HG03175 (cell line): ENCODE measurements at regions not wholly inside any gene's neighbourhood (a gene's known extent, or its start where the extent isn't known, plus 50 kb on each side); places are given as distances from the start of the nearest gene placed in this dataset.
"Not testable (repeated sequence)": the region's sequence is repeated elsewhere in the genome, so short reads cannot be mapped to it uniquely, and the experiment has no call there.

Source experiments
- ATAC-seq: cut with Tn5 transposase; IDR thresholded peaks from one replicate; pipeline ENCODE4 v1.9.1; 2021; ENCODE audit warnings: mild to moderate bottlenecking, moderate library complexity; ENCODE audit not compliant: unreplicated experiment

DNA sequence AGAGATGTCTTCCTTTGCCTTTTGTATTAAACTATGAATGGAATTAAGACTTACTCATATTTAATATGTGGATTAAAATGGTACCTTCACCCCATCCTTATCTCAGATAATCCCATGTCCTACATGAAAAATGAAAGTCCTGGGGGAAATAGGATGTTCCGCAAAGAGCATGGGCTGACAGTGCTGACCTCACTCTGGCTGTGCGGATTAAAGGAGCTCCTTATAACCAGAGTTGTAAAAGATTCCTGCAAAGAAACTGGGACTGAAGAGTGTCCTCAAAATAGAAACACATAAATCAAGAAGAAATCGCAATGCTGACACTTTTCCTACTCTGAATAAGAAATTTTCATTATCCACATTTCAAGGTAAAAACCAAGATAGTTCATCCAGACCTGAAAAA, 384.5 kb downstream of the LIG4 start:
- ATAC-seq: no peak

DNA sequence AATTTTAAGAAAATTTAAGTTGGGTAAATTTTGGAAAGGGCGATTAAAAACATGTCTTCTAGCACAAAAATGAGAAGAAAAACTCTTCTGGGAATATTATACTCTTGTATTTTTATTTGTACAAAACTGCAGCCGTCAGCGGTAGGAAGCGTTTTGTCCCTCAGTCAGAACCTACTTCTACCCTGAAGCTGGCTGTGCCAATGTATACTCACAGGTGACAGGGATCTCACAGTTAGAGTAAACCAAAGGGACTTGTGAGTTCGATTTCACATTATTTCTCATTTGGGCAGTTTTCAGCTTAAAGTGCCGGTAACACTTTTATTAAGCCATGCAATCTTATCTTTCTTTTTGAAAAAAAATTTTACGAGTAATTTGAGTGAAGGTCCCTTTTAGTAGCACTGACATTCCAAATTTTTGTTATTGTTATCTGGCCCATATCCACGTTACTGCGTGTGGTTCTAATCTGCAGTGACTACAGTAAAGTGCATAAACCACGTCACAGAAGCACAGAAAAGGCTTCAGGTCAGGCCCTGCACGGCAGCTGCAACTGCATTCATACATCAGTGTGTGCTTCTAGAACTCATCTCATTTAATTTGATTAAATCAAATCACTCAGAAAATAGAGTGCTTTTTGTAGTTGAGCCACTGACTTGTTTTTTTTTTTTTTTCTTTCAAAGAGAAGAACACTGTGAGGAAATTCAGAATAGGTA, 387.3 kb downstream of the LIG4 start:
- ATAC-seq: no peak

DNA sequence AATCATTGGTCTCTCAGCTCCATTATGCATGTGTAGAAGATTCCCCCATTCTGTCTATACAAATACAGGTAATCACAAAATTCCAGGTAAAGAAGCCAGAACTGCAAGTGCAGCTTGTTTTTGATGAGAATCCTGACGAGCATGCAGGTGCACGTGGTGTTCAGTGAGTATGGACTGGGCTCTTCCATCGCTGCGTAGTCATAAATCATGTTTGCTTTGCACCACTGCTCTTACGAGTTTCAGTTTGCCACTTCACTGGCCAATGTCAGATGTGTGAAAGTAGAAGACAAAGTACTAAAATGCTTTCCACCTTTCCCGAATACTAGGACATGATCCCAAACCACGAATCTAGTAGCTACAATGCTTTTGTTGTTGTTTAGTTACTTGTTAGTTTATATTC, 390.7 kb downstream of the LIG4 start:
- ATAC-seq: no peak

DNA sequence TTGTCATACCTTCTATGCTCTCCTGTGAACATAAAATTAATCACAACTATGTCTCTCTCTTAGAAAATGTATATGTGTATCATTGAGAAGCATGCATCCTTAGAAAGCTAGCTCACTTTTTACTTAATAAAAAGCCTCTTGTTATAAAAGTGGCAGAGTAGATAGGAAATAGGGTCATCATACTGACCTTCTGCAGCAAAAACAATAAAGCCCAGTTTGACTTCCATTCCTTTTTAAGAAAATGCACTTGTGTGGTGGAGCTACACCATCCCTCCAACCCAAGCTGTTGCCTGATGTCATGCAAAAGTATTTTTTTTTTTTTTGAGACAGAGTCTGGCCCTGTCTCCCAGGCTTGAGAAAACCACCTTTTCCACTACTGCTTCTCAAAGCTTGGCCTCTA, 393.3 kb downstream of the LIG4 start:
- ATAC-seq: no peak

DNA sequence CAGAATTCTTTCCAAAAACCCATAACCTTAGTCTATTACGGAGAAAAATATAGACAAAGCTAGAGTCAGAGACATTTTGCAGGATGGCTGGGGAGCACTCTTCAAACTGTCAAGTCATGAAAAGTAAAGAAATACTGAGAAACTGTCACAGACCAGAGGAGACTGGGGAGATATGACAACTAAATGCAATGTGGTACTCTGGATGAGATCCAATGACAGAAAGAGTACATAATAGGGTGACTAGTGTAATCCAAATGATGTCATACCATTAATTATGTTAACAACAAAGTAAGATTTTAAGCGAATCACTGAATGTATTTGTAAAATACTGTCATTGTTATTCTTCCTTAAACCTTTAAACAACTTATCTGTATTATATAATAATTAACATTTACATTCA, 393.8 kb downstream of the LIG4 start:
- ATAC-seq: no peak

DNA sequence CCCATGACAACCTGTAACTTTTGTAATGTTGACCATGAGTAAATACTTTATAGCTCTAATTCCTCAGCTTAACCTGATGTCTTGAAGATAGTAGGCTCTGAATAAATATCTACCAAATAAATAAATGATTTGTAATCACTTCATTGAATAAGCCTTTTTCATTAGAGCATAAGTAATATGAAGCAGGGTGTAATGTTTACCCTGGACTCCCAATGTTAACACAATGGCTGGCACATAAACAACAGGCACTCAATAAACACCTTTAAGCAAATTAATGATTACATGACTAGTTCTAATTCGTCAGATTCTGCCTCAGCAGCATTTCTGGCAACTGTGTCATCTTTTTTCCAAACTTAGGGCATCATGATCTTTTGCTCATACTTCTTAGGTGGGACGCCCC, 396.3 kb downstream of the LIG4 start:
- no peak for ATAC-seq

DNA sequence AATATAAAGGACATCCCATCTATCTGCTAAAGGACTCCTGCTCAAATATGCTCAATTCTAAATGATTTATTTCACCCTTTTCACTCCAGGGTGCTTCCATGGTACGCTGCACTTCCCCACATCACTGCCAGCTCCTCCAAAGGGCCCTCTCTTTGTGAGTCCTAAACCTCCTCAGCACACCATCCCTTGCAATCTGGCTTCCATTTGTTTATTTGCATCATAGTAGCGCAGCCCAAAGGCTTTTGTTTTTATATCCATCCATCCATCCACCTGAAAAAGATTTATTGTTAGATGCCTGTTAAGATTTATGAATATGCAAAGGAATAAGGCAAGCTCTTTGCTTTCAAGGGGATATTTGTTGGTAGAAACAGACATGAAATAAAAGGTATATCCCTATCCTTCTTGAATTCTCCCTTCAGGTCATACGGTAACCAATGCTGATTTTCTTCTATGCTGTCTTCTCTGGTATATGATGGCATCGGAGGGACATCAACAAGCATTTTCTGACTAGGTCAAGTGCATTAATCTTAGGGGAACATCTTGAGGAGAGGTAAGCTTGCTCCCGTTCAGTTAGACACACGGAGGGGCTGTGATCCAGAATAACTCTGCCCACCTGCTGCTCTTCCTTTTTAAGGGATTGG, 397.6 kb downstream of the LIG4 start:
- ATAC-seq: no peak

DNA sequence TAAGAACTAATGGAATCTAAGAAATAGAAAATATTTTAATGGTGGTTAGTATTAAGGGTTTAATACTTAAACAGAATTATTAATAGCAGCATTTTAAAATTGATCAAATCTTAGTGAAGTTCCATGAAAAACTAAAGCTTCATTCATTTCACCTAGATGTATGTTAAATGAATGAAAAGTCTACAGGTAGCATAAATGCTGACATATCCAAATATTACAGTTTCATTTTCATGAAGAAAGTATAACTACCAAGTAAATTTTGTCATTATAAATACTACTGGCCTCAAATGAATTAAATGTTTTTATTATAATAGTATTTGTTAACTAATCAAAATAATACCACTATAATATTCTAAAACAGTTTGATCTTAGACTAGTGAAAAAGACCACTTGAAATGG, 403.3 kb downstream of the LIG4 start:
- no peak for ATAC-seq

DNA sequence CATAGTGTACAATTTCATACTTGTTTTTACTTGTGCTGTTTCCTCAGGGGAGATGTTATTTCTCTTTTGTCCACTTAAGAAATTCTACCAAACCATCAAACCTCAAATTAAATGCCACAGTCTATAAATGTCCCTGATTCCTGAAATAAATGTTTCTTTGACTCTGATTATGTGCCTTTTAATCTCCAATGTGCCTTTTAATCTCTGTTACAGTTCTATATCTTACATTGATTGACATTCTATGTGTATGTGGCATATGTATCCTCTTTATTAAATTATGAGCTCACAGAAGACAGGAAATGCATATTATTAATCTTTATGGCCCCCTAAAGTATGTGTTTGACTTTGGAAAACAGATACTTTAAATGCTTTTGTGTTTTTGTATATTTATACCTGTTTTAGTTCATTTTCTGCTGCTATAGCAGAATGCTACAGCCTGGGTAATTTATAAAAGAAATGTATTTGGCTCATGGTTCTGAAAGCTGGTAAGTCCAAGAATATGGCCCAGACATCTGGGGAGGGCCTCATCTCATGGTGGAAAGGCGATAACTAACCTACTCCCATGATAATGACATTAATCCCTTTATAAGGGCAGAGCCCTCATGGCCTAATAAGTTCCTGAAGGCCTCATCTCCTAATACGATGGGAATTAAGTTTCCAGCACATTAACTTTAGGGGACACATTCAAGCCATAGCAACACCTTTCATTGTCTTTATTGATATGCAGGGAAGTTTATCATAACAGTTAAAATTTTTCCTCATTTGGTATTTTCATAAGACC, 403.9 kb downstream of the LIG4 start:
- ATAC-seq: no peak

DNA sequence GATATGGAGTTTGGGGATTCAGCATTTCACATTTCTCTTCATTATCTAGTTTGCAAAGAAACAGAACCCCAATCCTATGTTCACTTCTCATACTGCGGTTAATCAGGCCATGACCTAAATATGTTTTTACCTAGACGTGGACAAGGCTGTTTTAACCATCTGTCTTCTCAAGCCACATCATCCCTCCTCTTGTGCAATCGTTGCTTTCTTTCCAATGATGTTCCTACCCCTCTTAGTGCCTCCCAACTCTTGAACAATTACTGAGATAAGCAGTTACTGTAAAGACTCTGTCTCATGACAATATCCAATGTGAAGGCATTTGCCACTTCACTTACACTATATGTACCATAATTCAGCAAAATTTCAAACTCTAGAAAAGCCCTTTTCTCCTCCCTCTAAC, 406.2 kb downstream of the LIG4 start:
- no peak for ATAC-seq

DNA sequence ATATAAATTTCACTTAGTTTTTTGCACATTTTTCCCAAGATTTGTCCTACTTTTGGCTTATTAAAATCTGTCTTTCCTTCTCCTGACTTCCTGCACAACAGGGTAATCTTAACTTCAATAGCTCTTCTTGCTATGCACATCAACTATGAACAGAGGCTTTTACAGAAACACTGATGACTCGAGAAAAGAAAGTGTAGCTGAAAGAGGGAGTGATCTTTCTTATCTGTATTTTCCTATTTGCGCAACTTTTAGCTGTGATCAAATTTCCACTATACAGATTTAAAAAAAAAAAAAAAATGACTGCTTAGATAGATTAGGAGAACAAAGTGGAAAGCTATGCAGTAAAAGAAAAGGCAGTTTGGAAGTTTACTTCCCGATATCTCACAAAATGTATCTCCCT, 406.9 kb downstream of the LIG4 start:
- ATAC-seq: no peak

DNA sequence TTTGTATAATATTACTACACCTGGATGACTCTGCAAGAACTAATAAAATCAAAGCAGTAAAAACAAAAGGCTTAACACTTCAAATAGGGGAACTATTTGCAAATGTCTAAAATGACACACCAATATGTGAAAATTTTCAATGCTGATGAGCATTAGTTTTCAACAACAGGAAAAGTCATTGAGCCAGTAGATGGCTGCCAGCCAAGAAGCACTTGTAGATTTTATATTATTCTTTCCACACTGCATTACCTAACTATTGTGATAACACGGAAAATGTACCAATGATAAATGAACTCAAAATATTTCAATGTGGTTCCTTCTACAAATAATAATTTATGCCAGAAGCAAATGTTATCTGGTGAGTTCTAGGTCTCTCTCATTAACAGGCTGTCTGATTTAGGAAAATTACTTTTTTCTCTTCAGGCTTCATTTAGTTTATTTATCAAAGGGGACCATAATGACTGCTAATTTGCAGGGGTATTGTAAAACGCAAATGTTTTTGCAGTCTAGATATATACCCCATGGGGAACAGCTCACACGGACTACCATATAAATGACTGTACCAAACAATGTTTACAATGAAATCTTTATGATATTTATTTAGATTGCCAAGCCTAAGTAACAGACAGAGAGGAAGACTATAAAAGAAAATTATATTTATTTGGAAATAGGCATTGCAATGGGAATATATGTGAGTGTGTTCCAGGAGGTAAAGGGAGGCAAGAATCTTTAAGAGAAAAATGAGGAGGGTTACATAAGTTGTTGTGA, 407.8 kb downstream of the LIG4 start:
- ATAC-seq: no peak

DNA sequence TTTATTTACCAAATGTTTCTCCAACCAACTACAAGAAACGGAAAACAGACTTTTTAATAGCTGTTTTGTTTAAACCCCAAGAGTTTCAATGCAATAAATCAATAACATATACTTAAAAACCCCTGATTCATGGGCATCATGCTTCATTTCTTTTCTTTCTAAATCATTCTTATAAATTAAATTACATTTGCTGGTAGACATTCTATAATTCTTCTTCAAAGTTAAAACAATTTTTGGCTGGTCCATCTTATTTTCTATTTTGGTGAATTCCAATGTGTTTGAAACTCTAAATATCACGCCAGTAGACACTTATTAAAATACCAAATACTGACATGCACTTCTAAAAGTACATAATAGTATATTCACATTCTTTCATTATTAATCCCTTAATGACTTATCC, 408.6 kb downstream of the LIG4 start:
- no peak for ATAC-seq

DNA sequence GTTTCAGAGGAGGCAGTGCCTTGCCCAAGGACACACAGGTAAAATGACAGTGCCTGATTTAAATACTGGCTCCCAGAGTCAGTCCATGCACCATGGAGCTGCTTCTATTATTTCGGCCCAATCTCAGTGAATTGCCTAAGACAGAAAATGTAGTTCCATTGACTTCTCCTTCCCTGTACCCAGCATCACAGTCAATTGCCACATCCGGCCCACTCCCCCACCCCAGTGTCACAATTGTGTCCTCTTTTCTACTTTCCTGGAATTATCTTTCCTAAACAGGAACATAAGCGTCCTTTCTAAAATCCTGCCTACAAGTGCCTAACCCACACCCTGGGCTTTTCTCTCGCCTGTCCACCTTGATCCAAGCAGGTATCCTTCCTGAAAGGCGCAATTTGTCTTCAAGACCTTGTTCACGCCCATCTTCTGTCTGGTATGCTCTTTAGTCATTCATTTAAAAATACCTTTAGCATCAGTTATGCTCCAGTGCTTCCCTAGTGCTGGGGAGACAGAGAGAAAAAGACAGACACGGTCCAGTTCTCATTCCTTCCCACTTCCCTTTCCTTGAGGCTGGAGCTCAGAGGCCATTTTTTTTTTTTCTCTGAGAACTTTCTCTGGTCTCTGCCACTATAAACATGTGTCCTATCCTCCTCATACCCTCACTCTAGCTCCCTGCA, 411.4 kb downstream of the LIG4 start:
- no peak for ATAC-seq

DNA sequence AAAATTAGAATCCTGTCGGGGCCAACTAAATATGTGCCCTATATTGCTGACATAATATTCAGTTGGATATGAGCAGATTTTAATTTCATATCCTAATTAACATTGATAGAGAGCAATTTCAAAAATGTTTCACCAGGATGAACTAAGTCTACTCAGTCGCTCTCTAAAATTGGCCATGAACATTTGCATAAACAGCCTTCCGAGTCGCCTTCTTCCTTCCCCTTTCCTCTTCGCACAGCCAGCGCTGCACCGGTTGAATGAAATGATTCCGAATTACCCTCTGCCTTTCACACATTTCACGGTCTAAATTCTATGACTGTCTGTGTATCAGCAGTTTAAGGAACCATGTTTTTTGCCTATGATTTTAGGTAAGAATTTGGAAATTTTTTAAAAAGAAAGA, 413.7 kb downstream of the LIG4 start:
- ATAC-seq: no peak

DNA sequence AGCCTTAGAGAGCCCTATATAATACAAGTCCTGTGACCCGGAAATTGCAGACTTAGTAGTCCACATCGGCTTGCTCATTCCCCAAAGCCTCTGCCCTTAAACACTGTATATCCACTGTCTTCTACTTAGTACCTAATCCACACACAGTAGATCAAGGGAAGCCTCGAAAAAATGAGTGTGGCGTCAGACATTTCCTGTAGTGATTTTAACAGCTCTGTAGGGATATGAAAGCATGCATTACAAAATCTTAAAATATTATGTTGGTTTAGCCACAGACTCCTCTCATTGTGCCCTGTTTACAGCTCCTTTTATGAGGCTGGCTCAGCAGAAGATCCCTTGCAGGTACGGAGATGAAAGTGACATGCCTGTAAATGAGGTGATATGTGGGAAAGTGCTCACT, 416.3 kb downstream of the LIG4 start:
- no peak for ATAC-seq

DNA sequence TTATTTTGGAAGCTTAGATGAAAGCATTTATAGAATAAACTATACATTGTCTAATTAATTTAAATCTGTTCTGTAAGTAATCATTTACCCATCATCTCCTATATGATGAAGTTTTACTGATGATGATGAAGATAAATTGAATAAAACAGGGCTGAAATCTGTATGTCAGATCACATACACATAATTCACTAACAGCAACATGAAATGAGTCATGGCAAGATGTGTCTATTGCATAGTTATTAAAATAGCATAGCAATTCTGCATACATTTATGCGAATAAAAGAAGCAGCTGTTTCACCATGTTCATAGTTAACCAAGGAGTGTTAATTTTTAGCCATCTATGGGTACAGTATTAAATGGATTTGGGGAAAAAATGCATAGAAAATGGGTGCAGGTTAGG, 424.9 kb downstream of the LIG4 start:
- ATAC-seq: no peak

DNA sequence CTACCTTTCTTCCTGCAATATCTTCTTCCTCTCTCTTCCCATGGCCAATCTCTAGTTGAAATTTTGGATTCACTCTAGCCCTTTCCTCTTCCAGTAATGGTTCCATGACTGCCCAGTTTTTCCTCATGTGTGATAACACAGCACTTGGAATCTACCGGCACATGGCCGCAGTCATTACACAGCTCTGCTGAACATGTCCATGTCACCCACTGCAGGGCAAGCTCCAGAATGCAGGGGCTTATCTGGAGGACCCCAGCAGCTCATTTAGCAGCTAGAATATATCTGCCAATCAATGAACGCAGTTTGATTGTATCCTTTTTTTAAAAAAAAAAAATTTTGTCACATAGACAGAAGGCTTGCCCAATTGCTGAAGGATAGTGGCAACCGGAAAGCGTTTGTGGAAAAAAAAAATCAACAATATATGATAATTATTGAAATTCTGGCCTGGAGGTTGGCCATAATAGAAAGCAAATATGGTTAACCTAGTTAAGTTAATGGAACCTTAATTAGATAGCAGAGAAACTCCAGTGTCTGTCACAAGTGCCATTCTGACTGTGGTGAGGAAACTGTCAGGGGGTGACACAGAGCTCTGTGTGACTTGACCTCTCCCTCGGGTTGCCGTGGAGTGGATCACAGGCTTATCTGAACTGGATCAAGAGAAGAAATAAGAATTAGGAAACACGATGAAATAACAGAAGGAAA, 426.7 kb downstream of the LIG4 start:
- ATAC-seq: no peak

DNA sequence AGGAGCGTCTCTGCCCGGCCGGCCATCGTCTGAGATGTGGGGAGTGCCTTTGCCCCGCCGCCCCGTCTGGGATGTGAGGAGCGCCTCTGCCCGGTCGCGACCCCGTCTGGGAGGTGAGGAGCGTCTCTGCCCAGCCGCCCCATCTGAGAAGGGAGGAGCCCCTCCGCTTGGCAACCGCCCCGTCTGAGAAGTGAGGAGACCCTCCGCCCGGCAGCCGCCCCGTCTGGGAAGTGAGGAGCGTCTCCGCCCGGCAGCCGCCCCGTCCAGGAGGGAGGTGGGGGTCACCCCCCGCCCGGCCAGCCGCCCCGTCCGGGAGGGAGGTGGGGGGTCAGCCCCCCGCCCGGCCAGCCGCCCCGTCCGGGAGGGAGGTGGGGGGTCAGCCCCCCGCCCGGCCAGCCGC, 432.7 kb downstream of the LIG4 start:
- not testable (repeated sequence) for ATAC-seq

DNA sequence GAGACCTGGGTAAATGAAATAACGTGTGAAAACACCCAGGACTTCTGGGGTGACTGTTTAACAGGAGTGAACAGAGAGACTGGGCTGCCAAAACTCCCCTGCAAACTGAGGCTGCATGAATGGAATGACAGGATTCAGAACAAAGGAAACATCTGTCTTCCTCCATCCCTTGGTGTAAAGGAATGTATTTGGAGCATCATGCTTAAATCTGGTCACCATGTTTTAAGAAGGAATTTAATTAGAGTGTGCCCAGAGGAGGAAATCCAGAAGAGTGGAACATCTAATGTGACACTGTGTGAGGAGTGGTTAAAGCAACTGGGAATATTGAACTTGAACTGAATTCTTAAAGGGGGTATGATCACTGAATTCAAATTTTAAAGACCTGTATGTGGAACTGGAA, 437.2 kb downstream of the LIG4 start:
- ATAC-seq: no peak
